Endothelial cell of umbilical vein (primary cell): ENCODE measurements at regions not wholly inside any gene's neighbourhood (a gene's known extent, or its start where the extent isn't known, plus 50 kb on each side); places are given as distances from the start of the nearest gene placed in this dataset.

ENCODE experiments used
- BruUV-seq: library from RNA; stranded (reverse); fragments of 400-500 nt; replicated peaks from 2 replicates; lab custom pipeline; 2021; lab: Mats Ljungman, UMichigan
- CTCF ChIA-PET: fragments of 300-600, 350-600 bp; sonication (Branson Sonifier 250); formaldehyde crosslinking; loops from one replicate; lab custom pipeline; 2021; ENCODE audit warnings: antibody characterized with exemption, inconsistent platforms; lab: Charles Lee
- POLR2A ChIA-PET: fragments of 300-600, 350-600 bp; sonication (Branson Sonifier 250); formaldehyde crosslinking; loops from one replicate; lab custom pipeline; 2021; ENCODE audit warnings: antibody characterized with exemption, inconsistent platforms; lab: Charles Lee
- DNase-seq: peaks from one replicate; pipeline ENCODE4 v3.0.0-alpha.2; 2011; ENCODE audit warnings: low read depth, low spot score
- FAIRE-seq: peaks from 2 replicates; lab custom pipeline; 2011; peaks lifted over from hg19 to GRCh38; lab: Jason Lieb, UNC
- H2AFZ ChIP-seq: 2 replicates; pipeline ENCODE4 v1.6.0; 2012; ENCODE audit warnings: low read depth, low read length, control low read depth, inconsistent platforms
- H3K27ac ChIP-seq: 2 replicates; pipeline ENCODE4 v1.5.1; 2011; ENCODE audit warnings: low read depth, mild to moderate bottlenecking, control low read depth, low read length, moderate library complexity; ENCODE audit not compliant: insufficient read depth
- H3K27me3 ChIP-seq, 2 experiments: 2 replicates each; pipeline versions ENCODE4 v1.6.0 to v1.6.1; 2011; ENCODE audit warnings: low read length in 2 of 2, mixed read lengths in 1 of 2; ENCODE audit not compliant: control insufficient read depth in 2 of 2, insufficient read depth in 2 of 2
- H3K36me3 ChIP-seq, 2 experiments: 2 replicates in 1 of 2; 3 replicates in 1 of 2; pipeline ENCODE4 v1.5.1; 2011; ENCODE audit warnings: low read length in 2 of 2, mild to moderate bottlenecking in 1 of 2, moderate library complexity in 1 of 2; ENCODE audit not compliant: control insufficient read depth in 2 of 2, insufficient read depth in 2 of 2; ENCODE audit errors: extremely low read depth in 1 of 2
- H3K4me1 ChIP-seq: 3 replicates; pipeline ENCODE4 v1.5.1; 2011; ENCODE audit warnings: mild to moderate bottlenecking, low read length; ENCODE audit not compliant: control insufficient read depth, insufficient read depth; ENCODE audit errors: extremely low read depth
- H3K4me2 ChIP-seq: 2 replicates; pipeline ENCODE4 v1.6.1; 2011; ENCODE audit warnings: low read length, control low read depth, mixed read lengths; ENCODE audit not compliant: insufficient read depth
- H3K4me3 ChIP-seq, 3 experiments: fragments of 200-600 bp in 1 of 3; sonication (generic), shearing (Covaris generic) in 1 of 3; replicated peaks in 1 of 3; 2 replicates each; pipeline ENCODE4 v1.5.1; 2011 to 2016; ENCODE audit warnings: control low read depth in 3 of 3, low read length in 3 of 3, mild to moderate bottlenecking in 2 of 3, inconsistent platforms in 1 of 3, low read depth in 1 of 3, moderate library complexity in 1 of 3; ENCODE audit not compliant: insufficient read depth in 1 of 3
- H3K79me2 ChIP-seq: 2 replicates; pipeline ENCODE4 v1.6.0; 2012; ENCODE audit warnings: low read length, inconsistent platforms; ENCODE audit not compliant: control insufficient read depth, insufficient read depth
- H3K9ac ChIP-seq: replicated peaks from 2 replicates; pipeline ENCODE3; 2011; ENCODE audit warnings: low read length, control low read depth; ENCODE audit not compliant: insufficient read depth; ENCODE audit errors: extremely low read depth
- H3K9me1 ChIP-seq: replicated peaks from 3 replicates; pipeline ENCODE4 v1.6.0; 2011; ENCODE audit warnings: mild to moderate bottlenecking, low read length; ENCODE audit not compliant: control insufficient read depth, insufficient read depth; ENCODE audit errors: extremely low read depth
- H3K9me3 ChIP-seq: replicated peaks from 2 replicates; pipeline ENCODE4 v1.5.1; 2012; ENCODE audit warnings: low read length, inconsistent platforms; ENCODE audit not compliant: control insufficient read depth, insufficient read depth
- H4K20me1 ChIP-seq: replicated peaks from 2 replicates; pipeline ENCODE3; 2011; ENCODE audit warnings: mild to moderate bottlenecking, low read length; ENCODE audit not compliant: control insufficient read depth, insufficient read depth; ENCODE audit errors: extremely low read depth
- EZH2 ChIP-seq: IDR thresholded peaks from 2 replicates; pipeline ENCODE4 v1.6.1; 2012; ENCODE audit warnings: borderline replicate concordance, low read depth, mild to moderate bottlenecking, moderate library complexity, low read length, inconsistent platforms; ENCODE audit not compliant: severe bottlenecking
- FOS ChIP-seq: IDR thresholded peaks from 2 replicates; pipeline ENCODE4 v1.6.1; 2011; ENCODE audit warnings: mild to moderate bottlenecking, low read length, moderate library complexity, borderline replicate concordance; ENCODE audit not compliant: insufficient read depth
- GATA2 ChIP-seq: IDR thresholded peaks from 2 replicates; pipeline ENCODE4 v1.7.0; 2011; ENCODE audit warnings: low read depth, mild to moderate bottlenecking, moderate library complexity, mixed read lengths, low read length; ENCODE audit not compliant: insufficient read length, insufficient read depth
- JUN ChIP-seq: IDR thresholded peaks from 2 replicates; pipeline ENCODE4 v1.6.1; 2011; ENCODE audit warnings: borderline replicate concordance, low read depth; ENCODE audit not compliant: insufficient read length, insufficient read depth
- MYC ChIP-seq: IDR thresholded peaks from one replicate; pipeline ENCODE4 v1.6.1; 2011; ENCODE audit warnings: mild to moderate bottlenecking, low read depth, low read length
- POLR2A ChIP-seq: IDR thresholded peaks from 2 replicates; pipeline ENCODE4 v1.6.1; 2012; ENCODE audit warnings: low read depth, mild to moderate bottlenecking, control low read depth, low read length
- POLR2AphosphoS5 ChIP-seq: IDR thresholded peaks from 2 replicates; pipeline ENCODE4 v1.6.1; 2012; ENCODE audit warnings: low read depth, mild to moderate bottlenecking, control low read depth, low read length, moderate library complexity; ENCODE audit not compliant: insufficient read depth
- dilution Hi-C: fragments of 300-500 bp; cut with MboI; formaldehyde crosslinking; loops from one replicate; pipeline ENCODE4 v1.15.0; 2019; ENCODE audit warnings: low sequenced_read_pairs; ENCODE audit not compliant: extremely low pct_ligation_motif_present
- intact Hi-C: fragments of 100-400 bp; cut with micrococcal nuclease; formaldehyde crosslinking; loops from one replicate; pipeline ENCODE4 v1.10.0; 2022
- TF ChIP-seq, protein P1 (sequence below), 2 donors: IDR thresholded peaks; 1 replicate in 1 of 2; 2 replicates in 1 of 2; pipeline ENCODE4 v1.5.1; 2011; ENCODE audit warnings: low read length in 2 of 2, mild to moderate bottlenecking in 2 of 2, moderate library complexity in 2 of 2, control low read depth in 1 of 2, inconsistent platforms in 1 of 2, low read depth in 1 of 2; ENCODE audit not compliant: insufficient read depth in 1 of 2; ENCODE audit errors: extremely low read depth in 1 of 2
- TF ChIP-seq, protein P2 (sequence below): IDR thresholded peaks from 2 replicates; pipeline ENCODE4 v1.6.1; 2011; ENCODE audit not compliant: insufficient read depth, insufficient read length

DNA sequence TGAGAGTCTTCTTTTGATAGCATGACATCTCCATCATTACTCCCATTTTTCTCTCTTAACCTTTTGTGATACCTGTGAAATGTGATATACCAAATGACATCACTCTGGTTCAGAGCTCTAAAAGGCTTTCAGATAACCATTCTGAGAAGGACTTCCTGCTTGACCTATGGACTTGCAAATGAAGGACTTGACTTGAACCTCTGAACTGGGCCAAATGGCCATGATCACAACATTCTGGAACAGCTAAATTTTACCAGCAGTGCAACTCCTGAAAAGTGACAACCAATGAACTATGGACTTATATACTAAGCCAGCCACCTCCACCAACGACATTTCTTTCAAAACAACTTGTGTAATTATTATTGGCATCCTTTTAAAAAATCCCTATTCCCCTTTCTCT lies 1085.8 kb upstream of the CITED2 start:
- no peaks in the 10 kb centered on the region for H3K79me2 ChIP-seq
- no peak overlapping the region for H2AFZ ChIP-seq
- DNase-seq, result no peak
- CTCF ChIA-PET, result no interaction called here
- no peak overlapping the region for H3K27ac ChIP-seq
- TF ChIP-seq FOS (no peak), POLR2AphosphoS5 (no peak), JUN (no peak)
- TF ChIP-seq, protein P1, sequence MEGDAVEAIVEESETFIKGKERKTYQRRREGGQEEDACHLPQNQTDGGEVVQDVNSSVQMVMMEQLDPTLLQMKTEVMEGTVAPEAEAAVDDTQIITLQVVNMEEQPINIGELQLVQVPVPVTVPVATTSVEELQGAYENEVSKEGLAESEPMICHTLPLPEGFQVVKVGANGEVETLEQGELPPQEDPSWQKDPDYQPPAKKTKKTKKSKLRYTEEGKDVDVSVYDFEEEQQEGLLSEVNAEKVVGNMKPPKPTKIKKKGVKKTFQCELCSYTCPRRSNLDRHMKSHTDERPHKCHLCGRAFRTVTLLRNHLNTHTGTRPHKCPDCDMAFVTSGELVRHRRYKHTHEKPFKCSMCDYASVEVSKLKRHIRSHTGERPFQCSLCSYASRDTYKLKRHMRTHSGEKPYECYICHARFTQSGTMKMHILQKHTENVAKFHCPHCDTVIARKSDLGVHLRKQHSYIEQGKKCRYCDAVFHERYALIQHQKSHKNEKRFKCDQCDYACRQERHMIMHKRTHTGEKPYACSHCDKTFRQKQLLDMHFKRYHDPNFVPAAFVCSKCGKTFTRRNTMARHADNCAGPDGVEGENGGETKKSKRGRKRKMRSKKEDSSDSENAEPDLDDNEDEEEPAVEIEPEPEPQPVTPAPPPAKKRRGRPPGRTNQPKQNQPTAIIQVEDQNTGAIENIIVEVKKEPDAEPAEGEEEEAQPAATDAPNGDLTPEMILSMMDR (IDR thresholded peaks at IDR 0.05; ENCODE audit: extremely low read depth in 1 of 2, insufficient read depth in 1 of 2, low read depth in 1 of 2, low read length in 2 of 2), result no peak
- TF ChIP-seq, protein P2, sequence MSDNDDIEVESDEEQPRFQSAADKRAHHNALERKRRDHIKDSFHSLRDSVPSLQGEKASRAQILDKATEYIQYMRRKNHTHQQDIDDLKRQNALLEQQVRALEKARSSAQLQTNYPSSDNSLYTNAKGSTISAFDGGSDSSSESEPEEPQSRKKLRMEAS, result no peak
- H3K4me1 ChIP-seq, result no peaks in the 10 kb centered on the region
- no TSS peak for BruUV-seq
- no peak for FAIRE-seq
- H3K9ac ChIP-seq, result no peak overlapping the region
- H3K4me3 ChIP-seq, result no peak overlapping the region
- H3K27me3 ChIP-seq, result no peaks in the 10 kb centered on the region
- H4K20me1 ChIP-seq, result no peaks in the 10 kb centered on the region
- no peaks in the 10 kb centered on the region for H3K9me1 ChIP-seq
- no peaks in the 10 kb centered on the region for H3K36me3 ChIP-seq
- H3K9me3 ChIP-seq, result no peaks in the 10 kb centered on the region
- intact Hi-C loops (no loop called here), dilution Hi-C loops (no loop called here)
- POLR2A ChIA-PET, result no interaction called here
- no peak overlapping the region for H3K4me2 ChIP-seq

- Histone ChIP-seq H4K20me1 (no peaks in the 10 kb centered on the region), H3K9me1 (no peaks in the 10 kb centered on the region), H3K4me1 (no peaks in the 10 kb centered on the region), H3K27me3 (no peaks in the 10 kb centered on the region), H3K4me2 (no peak overlapping the region), H3K9me3 (no peaks in the 10 kb centered on the region), H3K4me3 (no peak overlapping the region), H3K36me3 (no peaks in the 10 kb centered on the region), H2AFZ (no peak overlapping the region), H3K79me2 (no peaks in the 10 kb centered on the region), H3K9ac (no peak overlapping the region), H3K27ac (no peak overlapping the region)
- BruUV-seq, result no TSS peak
- FAIRE-seq (no peak), DNase-seq (no peak)
- CTCF ChIA-PET, result no interaction called here
- TF ChIP-seq POLR2A (no peak), GATA2 (no peak), POLR2AphosphoS5 (no peak), EZH2 (no peak), JUN (no peak), MYC (no peak), FOS (no peak)
- TF ChIP-seq, protein P1 (IDR thresholded peaks at IDR 0.05; ENCODE audit: extremely low read depth in 1 of 2, insufficient read depth in 1 of 2, low read depth in 1 of 2, low read length in 2 of 2), result no peak
- TF ChIP-seq, protein P2, result no peak
- POLR2A ChIA-PET, result interaction anchor here (1.0 kb wide), 1 partner anchor 1090 kb away, joined by 3 read pairs; no protein-coding TSS in a partner anchor
- intact Hi-C loops, result no loop called here
- dilution Hi-C loops, result no loop called here
Measured at GRCh38 chr6:140459209-140459608, 1084.8 kb upstream of the CITED2 start.
